ENCODE measurements at regions not wholly inside any gene's neighbourhood (a gene's known extent, or its start where the extent isn't known, plus 50 kb on each side); places are given as distances from the start of the nearest gene placed in this dataset.

- DNase-seq (ENCODE audit: low spot score) (no peak), ATAC-seq (no peak)
- Mint-ChIP-seq H3K27ac (no peak overlapping the region), H3K27me3 (ENCODE audit: low read depth) (no peaks in the 10 kb centered on the region; the same call in none of the 2 replicates), H3K36me3 (peaks cover 18% of the 10 kb centered on the region), H3K9me3 (peaks cover 26% of the 10 kb centered on the region), H3K4me1 (peaks cover 17% of the 10 kb centered on the region), H3K4me3 (no peak overlapping the region)
- TF ChIP-seq, protein P1, sequence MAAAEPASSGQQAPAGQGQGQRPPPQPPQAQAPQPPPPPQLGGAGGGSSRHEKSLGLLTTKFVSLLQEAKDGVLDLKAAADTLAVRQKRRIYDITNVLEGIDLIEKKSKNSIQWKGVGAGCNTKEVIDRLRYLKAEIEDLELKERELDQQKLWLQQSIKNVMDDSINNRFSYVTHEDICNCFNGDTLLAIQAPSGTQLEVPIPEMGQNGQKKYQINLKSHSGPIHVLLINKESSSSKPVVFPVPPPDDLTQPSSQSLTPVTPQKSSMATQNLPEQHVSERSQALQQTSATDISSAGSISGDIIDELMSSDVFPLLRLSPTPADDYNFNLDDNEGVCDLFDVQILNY (CRISPR knock-in tag; IDR thresholded peaks at IDR 0.05) = no peak
- TF ChIP-seq ATF6 (CRISPR knock-in tag; IDR thresholded peaks at IDR 0.05) (no peak), SP1 (CRISPR knock-in tag; conservative IDR thresholded peaks at IDR 0.05) (no peak), TEAD4 (CRISPR knock-in tag; IDR thresholded peaks at IDR 0.05) (no peak), ZNF219 (CRISPR knock-in tag; IDR thresholded peaks at IDR 0.05; ENCODE audit: borderline replicate concordance) (no peak), KAT7 (CRISPR knock-in tag; IDR thresholded peaks at IDR 0.05; ENCODE audit: borderline replicate concordance) (no peak), ZNF263 (CRISPR knock-in tag; IDR thresholded peaks at IDR 0.05; ENCODE audit: low read depth) (no peak), AFF4 (CRISPR knock-in tag; IDR thresholded peaks at IDR 0.05; ENCODE audit: borderline replicate concordance) (no peak), ERG (CRISPR knock-in tag; IDR thresholded peaks at IDR 0.05) (no peak), GTF2I (CRISPR knock-in tag; conservative IDR thresholded peaks at IDR 0.05) (no peak), ATF1 (CRISPR knock-in tag; IDR thresholded peaks at IDR 0.05) (no peak), RORB (CRISPR knock-in tag; IDR thresholded peaks at IDR 0.05) (no peak), ZNF671 (CRISPR knock-in tag; IDR thresholded peaks at IDR 0.05) (no peak)
- TF ChIP-seq, protein P2, sequence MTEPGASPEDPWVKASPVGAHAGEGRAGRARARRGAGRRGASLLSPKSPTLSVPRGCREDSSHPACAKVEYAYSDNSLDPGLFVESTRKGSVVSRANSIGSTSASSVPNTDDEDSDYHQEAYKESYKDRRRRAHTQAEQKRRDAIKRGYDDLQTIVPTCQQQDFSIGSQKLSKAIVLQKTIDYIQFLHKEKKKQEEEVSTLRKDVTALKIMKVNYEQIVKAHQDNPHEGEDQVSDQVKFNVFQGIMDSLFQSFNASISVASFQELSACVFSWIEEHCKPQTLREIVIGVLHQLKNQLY (CRISPR knock-in tag; IDR thresholded peaks at IDR 0.05) = no peak
- TF ChIP-seq, protein P3, sequence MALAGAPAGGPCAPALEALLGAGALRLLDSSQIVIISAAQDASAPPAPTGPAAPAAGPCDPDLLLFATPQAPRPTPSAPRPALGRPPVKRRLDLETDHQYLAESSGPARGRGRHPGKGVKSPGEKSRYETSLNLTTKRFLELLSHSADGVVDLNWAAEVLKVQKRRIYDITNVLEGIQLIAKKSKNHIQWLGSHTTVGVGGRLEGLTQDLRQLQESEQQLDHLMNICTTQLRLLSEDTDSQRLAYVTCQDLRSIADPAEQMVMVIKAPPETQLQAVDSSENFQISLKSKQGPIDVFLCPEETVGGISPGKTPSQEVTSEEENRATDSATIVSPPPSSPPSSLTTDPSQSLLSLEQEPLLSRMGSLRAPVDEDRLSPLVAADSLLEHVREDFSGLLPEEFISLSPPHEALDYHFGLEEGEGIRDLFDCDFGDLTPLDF (CRISPR knock-in tag; IDR thresholded peaks at IDR 0.05) = no peak
- TF ChIP-seq, protein P4, sequence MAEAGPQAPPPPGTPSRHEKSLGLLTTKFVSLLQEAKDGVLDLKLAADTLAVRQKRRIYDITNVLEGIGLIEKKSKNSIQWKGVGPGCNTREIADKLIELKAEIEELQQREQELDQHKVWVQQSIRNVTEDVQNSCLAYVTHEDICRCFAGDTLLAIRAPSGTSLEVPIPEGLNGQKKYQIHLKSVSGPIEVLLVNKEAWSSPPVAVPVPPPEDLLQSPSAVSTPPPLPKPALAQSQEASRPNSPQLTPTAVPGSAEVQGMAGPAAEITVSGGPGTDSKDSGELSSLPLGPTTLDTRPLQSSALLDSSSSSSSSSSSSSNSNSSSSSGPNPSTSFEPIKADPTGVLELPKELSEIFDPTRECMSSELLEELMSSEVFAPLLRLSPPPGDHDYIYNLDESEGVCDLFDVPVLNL (CRISPR knock-in tag; IDR thresholded peaks at IDR 0.05; ENCODE audit: borderline replicate concordance, low read depth) = no peak
- TF ChIP-seq, protein P5, sequence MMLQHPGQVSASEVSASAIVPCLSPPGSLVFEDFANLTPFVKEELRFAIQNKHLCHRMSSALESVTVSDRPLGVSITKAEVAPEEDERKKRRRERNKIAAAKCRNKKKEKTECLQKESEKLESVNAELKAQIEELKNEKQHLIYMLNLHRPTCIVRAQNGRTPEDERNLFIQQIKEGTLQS (CRISPR knock-in tag; conservative IDR thresholded peaks at IDR 0.05) = no peak
- TF ChIP-seq, protein P6, sequence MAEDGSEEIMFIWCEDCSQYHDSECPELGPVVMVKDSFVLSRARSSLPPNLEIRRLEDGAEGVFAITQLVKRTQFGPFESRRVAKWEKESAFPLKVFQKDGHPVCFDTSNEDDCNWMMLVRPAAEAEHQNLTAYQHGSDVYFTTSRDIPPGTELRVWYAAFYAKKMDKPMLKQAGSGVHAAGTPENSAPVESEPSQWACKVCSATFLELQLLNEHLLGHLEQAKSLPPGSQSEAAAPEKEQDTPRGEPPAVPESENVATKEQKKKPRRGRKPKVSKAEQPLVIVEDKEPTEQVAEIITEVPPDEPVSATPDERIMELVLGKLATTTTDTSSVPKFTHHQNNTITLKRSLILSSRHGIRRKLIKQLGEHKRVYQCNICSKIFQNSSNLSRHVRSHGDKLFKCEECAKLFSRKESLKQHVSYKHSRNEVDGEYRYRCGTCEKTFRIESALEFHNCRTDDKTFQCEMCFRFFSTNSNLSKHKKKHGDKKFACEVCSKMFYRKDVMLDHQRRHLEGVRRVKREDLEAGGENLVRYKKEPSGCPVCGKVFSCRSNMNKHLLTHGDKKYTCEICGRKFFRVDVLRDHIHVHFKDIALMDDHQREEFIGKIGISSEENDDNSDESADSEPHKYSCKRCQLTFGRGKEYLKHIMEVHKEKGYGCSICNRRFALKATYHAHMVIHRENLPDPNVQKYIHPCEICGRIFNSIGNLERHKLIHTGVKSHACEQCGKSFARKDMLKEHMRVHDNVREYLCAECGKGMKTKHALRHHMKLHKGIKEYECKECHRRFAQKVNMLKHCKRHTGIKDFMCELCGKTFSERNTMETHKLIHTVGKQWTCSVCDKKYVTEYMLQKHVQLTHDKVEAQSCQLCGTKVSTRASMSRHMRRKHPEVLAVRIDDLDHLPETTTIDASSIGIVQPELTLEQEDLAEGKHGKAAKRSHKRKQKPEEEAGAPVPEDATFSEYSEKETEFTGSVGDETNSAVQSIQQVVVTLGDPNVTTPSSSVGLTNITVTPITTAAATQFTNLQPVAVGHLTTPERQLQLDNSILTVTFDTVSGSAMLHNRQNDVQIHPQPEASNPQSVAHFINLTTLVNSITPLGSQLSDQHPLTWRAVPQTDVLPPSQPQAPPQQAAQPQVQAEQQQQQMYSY (CRISPR knock-in tag; IDR thresholded peaks at IDR 0.05) = no peak
- ChIA-PET CTCF (no interaction called here), POLR2A (interaction anchor here (0.7 kb wide), 1 partner anchor 549 kb away, joined by 4 read pairs; no protein-coding TSS in a partner anchor)
Measured at GRCh38 chr11:10360835-10361234, 56.0 kb downstream of the ADM start.
